CD14-positive monocyte (primary cell): ENCODE measurements at regions not wholly inside any gene's neighbourhood (a gene's known extent, or its start where the extent isn't known, plus 50 kb on each side); places are given as distances from the start of the nearest gene placed in this dataset.

ENCODE experiments used
- DNase-seq, 3 donors: peaks; one replicate each; pipeline ENCODE4 v3.0.0-alpha.2; 2011 to 2022
- H2AFZ ChIP-seq: 2 replicates; pipeline ENCODE4 v1.6.0; 2012; ENCODE audit warnings: mild to moderate bottlenecking, low read depth, low read length, inconsistent platforms; ENCODE audit not compliant: insufficient read depth, poor library complexity, severe bottlenecking
- H3K27ac ChIP-seq, 2 donors: 1 replicate in 1 of 2; 2 replicates in 1 of 2; pipeline ENCODE4 v1.5.1; 2012 to 2013; ENCODE audit warnings: low read length in 2 of 2, control low read depth in 1 of 2, inconsistent platforms in 1 of 2, low read depth in 1 of 2, mild to moderate bottlenecking in 1 of 2
- H3K27me3 ChIP-seq, 2 donors: one replicate each; pipeline versions ENCODE4 v1.6.0 to v1.6.1; 2011 to 2013; ENCODE audit warnings: low read length in 2 of 2; ENCODE audit not compliant: control insufficient read depth in 2 of 2, insufficient read depth in 2 of 2
- H3K36me3 ChIP-seq, 2 donors: replicated peaks in 1 of 2; 1 replicate in 1 of 2; 2 replicates in 1 of 2; pipeline versions ENCODE4 v1.5.1 to v1.6.1; 2012 to 2013; ENCODE audit warnings: low read length in 2 of 2, control low read depth in 1 of 2, inconsistent platforms in 1 of 2, mild to moderate bottlenecking in 1 of 2; ENCODE audit not compliant: insufficient read depth in 2 of 2, control insufficient read depth in 1 of 2
- H3K4me1 ChIP-seq, 2 donors: 1 replicate in 1 of 2; 2 replicates in 1 of 2; pipeline versions ENCODE4 v1.5.1 to v1.6.1; 2012 to 2013; ENCODE audit warnings: low read length in 2 of 2, control low read depth in 1 of 2, inconsistent platforms in 1 of 2, mild to moderate bottlenecking in 1 of 2, moderate library complexity in 1 of 2; ENCODE audit not compliant: insufficient read depth in 2 of 2, control insufficient read depth in 1 of 2
- H3K4me2 ChIP-seq: replicated peaks from 2 replicates; pipeline ENCODE3; 2012; ENCODE audit warnings: low read length, moderate library complexity, mild to moderate bottlenecking; ENCODE audit not compliant: poor library complexity, severe bottlenecking; ENCODE audit errors: extremely low read depth
- H3K4me3 ChIP-seq, 3 experiments: fragments of 200-600 bp in 1 of 3; sonication (generic) in 1 of 3; replicated peaks in 1 of 3; 1 replicate in 2 of 3; 2 replicates in 1 of 3; pipeline ENCODE4 v1.5.1; 2011 to 2013; ENCODE audit warnings: low read length in 3 of 3, mild to moderate bottlenecking in 3 of 3, control low read depth in 2 of 3, low read depth in 2 of 3, inconsistent platforms in 1 of 3, moderate library complexity in 1 of 3
- H3K79me2 ChIP-seq: 2 replicates; pipeline ENCODE4 v1.6.0; 2012; ENCODE audit warnings: mild to moderate bottlenecking, control low read depth, inconsistent platforms, low read length, moderate library complexity; ENCODE audit not compliant: insufficient read depth
- H3K9ac ChIP-seq: 2 replicates; pipeline ENCODE4 v1.6.0; 2017; ENCODE audit warnings: low read length, mild to moderate bottlenecking; ENCODE audit not compliant: insufficient read depth, poor library complexity, severe bottlenecking
- H3K9me3 ChIP-seq, 2 donors: replicated peaks in 1 of 2; 1 replicate in 1 of 2; 2 replicates in 1 of 2; pipeline versions ENCODE4 v1.5.1 to v1.6.1; 2012 to 2013; ENCODE audit warnings: low read length in 2 of 2, control low read depth in 1 of 2; ENCODE audit not compliant: control insufficient read depth in 1 of 2, insufficient read depth in 1 of 2
- H4K20me1 ChIP-seq: 2 replicates; pipeline ENCODE4 v1.6.0; 2012; ENCODE audit warnings: mild to moderate bottlenecking, low read length, control low read depth, moderate library complexity; ENCODE audit not compliant: insufficient read depth
- H3K27ac Mint-ChIP-seq, 7 donors: one replicate each; pipeline ENCODE4 v1.8.0; 2020; ENCODE audit warnings: mild to moderate bottlenecking in 7 of 7, mixed read lengths in 7 of 7, moderate library complexity in 6 of 7, inconsistent platforms in 2 of 7
- H3K27me3 Mint-ChIP-seq, 3 donors: one replicate each; pipeline ENCODE4 v1.8.0; 2021 to 2022; ENCODE audit warnings: low read depth in 3 of 3, mild to moderate bottlenecking in 3 of 3, mixed read lengths in 3 of 3, moderate library complexity in 3 of 3, inconsistent platforms in 1 of 3
- H3K36me3 Mint-ChIP-seq, 2 donors: one replicate each; pipeline ENCODE4 v1.8.0; 2020; ENCODE audit warnings: mixed read lengths in 2 of 2, inconsistent platforms in 1 of 2, mild to moderate bottlenecking in 1 of 2
- H3K4me1 Mint-ChIP-seq: one replicate; pipeline ENCODE4 v1.8.0; 2020; ENCODE audit warnings: mild to moderate bottlenecking, mixed read lengths
- H3K4me3 Mint-ChIP-seq, 2 donors: one replicate each; pipeline ENCODE4 v1.8.0; 2020; ENCODE audit warnings: mild to moderate bottlenecking in 2 of 2, mixed read lengths in 2 of 2, moderate library complexity in 1 of 2
- H3K9me3 Mint-ChIP-seq, 7 donors: one replicate each; pipeline ENCODE4 v1.8.0; 2020 to 2022; ENCODE audit warnings: mixed read lengths in 7 of 7, mild to moderate bottlenecking in 6 of 7, moderate library complexity in 6 of 7, inconsistent platforms in 2 of 7
- WGBS: methylation state at CpG from one replicate; pipeline ENCODE4 v1.1.5; 2013; ENCODE audit warnings: missing lambda C conversion rate; ENCODE audit not compliant: insufficient coverage; 5-methylcytosine and 5-hydroxymethylcytosine counted together
- intact Hi-C, 2 donors: fragments of 100-400 bp; cut with micrococcal nuclease; formaldehyde crosslinking; loops; one replicate each; pipeline versions ENCODE4 v1.15.0 to v1.15.1; 2023
- TF ChIP-seq, protein P1 (sequence below): fragments of 200-600 bp; IDR thresholded peaks from one replicate; pipeline ENCODE4 v1.8.0; 2022; ENCODE audit warnings: antibody characterized with exemption, mild to moderate bottlenecking

DNA sequence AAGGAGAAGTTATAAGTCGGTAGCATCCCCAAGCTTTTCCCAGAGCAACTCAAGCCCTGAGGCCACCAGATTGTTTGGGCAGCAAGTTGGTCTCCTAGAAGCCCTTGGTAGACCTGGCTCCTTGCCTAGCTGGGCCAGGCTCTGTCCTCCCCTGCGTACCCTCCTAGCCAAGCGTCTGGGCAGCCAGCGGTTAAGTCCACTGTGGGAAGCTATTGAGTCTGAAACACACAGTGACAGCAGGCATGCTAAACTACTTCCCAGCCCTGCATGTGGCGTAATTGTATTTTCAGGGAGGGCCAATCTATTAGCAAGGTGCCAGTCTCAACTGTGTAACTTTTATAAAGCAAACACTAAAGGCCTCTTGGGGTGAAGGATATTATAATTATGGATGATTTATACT lies 419.1 kb upstream of the RBFOX1 start:
- Mint-ChIP-seq H3K9me3 (peaks cover 0 to 2% (median 0%) of the 10 kb centered on the region in 7 donors), H3K4me3 (no peak overlapping the region), H3K27me3 (peaks cover 0 to 3% (median under 1%) of the 10 kb centered on the region in 3 donors), H3K36me3 (no peaks in the 10 kb centered on the region), H3K4me1 (no peaks in the 10 kb centered on the region), H3K27ac (no peak overlapping the region)
- Histone ChIP-seq H3K4me1 (no peaks in the 10 kb centered on the region), H3K9me3 (no peaks in the 10 kb centered on the region), H3K36me3 (no peaks in the 10 kb centered on the region), H4K20me1 (no peaks in the 10 kb centered on the region), H3K79me2 (no peaks in the 10 kb centered on the region), H3K9ac (no peak overlapping the region), H3K4me2 (no peak overlapping the region), H3K4me3 (no peak overlapping the region), H2AFZ (no peak overlapping the region), H3K27ac (no peak overlapping the region), H3K27me3 (no peaks in the 10 kb centered on the region)
- 94% methylated on average over 3 of the region's 5 CpGs for WGBS
- DNase-seq: no peak
- intact Hi-C loops: no loop called here
- TF ChIP-seq, protein P1, sequence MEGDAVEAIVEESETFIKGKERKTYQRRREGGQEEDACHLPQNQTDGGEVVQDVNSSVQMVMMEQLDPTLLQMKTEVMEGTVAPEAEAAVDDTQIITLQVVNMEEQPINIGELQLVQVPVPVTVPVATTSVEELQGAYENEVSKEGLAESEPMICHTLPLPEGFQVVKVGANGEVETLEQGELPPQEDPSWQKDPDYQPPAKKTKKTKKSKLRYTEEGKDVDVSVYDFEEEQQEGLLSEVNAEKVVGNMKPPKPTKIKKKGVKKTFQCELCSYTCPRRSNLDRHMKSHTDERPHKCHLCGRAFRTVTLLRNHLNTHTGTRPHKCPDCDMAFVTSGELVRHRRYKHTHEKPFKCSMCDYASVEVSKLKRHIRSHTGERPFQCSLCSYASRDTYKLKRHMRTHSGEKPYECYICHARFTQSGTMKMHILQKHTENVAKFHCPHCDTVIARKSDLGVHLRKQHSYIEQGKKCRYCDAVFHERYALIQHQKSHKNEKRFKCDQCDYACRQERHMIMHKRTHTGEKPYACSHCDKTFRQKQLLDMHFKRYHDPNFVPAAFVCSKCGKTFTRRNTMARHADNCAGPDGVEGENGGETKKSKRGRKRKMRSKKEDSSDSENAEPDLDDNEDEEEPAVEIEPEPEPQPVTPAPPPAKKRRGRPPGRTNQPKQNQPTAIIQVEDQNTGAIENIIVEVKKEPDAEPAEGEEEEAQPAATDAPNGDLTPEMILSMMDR: no peak

DNA sequence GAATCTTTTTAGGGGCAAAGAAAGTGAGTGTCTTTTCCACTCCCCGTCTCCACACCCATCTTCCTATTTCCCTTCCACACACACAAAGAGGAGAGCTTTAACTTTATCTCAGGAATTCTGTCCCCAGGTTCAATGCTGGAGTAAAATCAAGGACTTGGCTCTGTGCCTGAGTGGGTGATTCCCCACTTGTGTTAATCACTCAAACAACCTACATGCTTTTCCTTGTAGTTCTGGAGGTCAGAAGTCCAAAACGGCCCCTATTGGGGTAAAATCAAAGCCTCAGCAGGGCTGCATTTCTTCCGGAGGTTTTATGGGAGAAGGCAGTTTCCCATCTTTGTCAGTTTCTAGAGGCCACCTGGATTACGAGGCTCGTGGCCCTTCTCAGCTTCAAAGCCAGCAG lies 422.3 kb upstream of the RBFOX1 start:
- Histone ChIP-seq H3K4me3 (no peak overlapping the region), H3K27ac (no peak overlapping the region), H3K79me2 (no peaks in the 10 kb centered on the region), H4K20me1 (no peaks in the 10 kb centered on the region), H3K4me1 (no peaks in the 10 kb centered on the region), H2AFZ (no peak overlapping the region), H3K9ac (no peak overlapping the region), H3K27me3 (no peaks in the 10 kb centered on the region), H3K4me2 (no peak overlapping the region), H3K36me3 (no peaks in the 10 kb centered on the region), H3K9me3 (no peaks in the 10 kb centered on the region)
- peaks cover 0 to 2% (median 0%) of the 10 kb centered on the region in 7 donors for H3K9me3 Mint-ChIP-seq
- TF ChIP-seq, protein P1: no peak
- H3K4me3 Mint-ChIP-seq: no peak overlapping the region
- no peaks in the 10 kb centered on the region for H3K36me3 Mint-ChIP-seq
- DNase-seq: no peak
- H3K27me3 Mint-ChIP-seq: peaks cover 0 to 2% (median 1%) of the 10 kb centered on the region in 3 donors
- intact Hi-C loops: no loop called here
- H3K27ac Mint-ChIP-seq: no peak overlapping the region
- WGBS: 90% methylated on average over 2 of the region's 5 CpGs
- no peaks in the 10 kb centered on the region for H3K4me1 Mint-ChIP-seq
